HFFc6 (cell line): ENCODE measurements at regions not wholly inside any gene's neighbourhood (a gene's known extent, or its start where the extent isn't known, plus 50 kb on each side); places are given as distances from the start of the nearest gene placed in this dataset.

Experiments
- DNase-seq: peaks from one replicate; pipeline ENCODE4 v3.0.0-alpha.2; 2018
- H3K27ac Mint-ChIP-seq: 2 replicates; pipeline ENCODE4 v1.8.0; 2020; ENCODE audit warnings: mild to moderate bottlenecking, mixed read lengths
- H3K27me3 Mint-ChIP-seq: 2 replicates; pipeline ENCODE4 v1.8.0; 2021; ENCODE audit warnings: mild to moderate bottlenecking, moderate library complexity, mixed read lengths; ENCODE audit not compliant: insufficient read depth
- H3K36me3 Mint-ChIP-seq: 2 replicates; pipeline ENCODE4 v1.8.0; 2021; ENCODE audit warnings: low read depth, mixed read lengths
- H3K4me1 Mint-ChIP-seq: 2 replicates; pipeline ENCODE4 v1.8.0; 2020; ENCODE audit warnings: low read depth, mixed read lengths
- H3K4me3 Mint-ChIP-seq: 2 replicates; pipeline ENCODE4 v1.8.0; 2020; ENCODE audit warnings: mild to moderate bottlenecking, moderate library complexity, mixed read lengths
- H3K9me3 Mint-ChIP-seq: 2 replicates; pipeline ENCODE4 v1.8.0; 2020; ENCODE audit warnings: mild to moderate bottlenecking, mixed read lengths
- CTCF ChIP-seq: fragments of 200-600 bp; sonication (generic); IDR thresholded peaks from 2 replicates; pipeline ENCODE4 v1.5.0; 2021; ENCODE audit warnings: antibody characterized with exemption, mild to moderate bottlenecking

- Mint-ChIP-seq H3K36me3 (peaks cover 11% of the 10 kb centered on the region; the same call in 1 of the 2 replicates), H3K4me3 (no peak overlapping the region), H3K27me3 (no peaks in the 10 kb centered on the region), H3K4me1 (no peaks in the 10 kb centered on the region), H3K27ac (no peak overlapping the region), H3K9me3 (peaks cover 51% of the 10 kb centered on the region)
- no peak for DNase-seq
- TF ChIP-seq CTCF, result no peak
These were observed 179.8 kb upstream of the SHH start for GRCh38 chr7:155992107-155992506.

- Mint-ChIP-seq H3K36me3 (peaks cover 11% of the 10 kb centered on the region; the same call in 1 of the 2 replicates), H3K4me1 (no peaks in the 10 kb centered on the region), H3K9me3 (peaks cover 52% of the 10 kb centered on the region), H3K27ac (no peak overlapping the region), H3K4me3 (no peak overlapping the region), H3K27me3 (no peaks in the 10 kb centered on the region)
- no peak for TF ChIP-seq CTCF
- no peak for DNase-seq
These were observed 179.2 kb upstream of the SHH start for GRCh38 chr7:155991470-155991869.

GRCh38 chr7:155988416-155988815, 176.2 kb upstream of the SHH start:
- H3K9me3 Mint-ChIP-seq, result peaks cover 59% of the 10 kb centered on the region
- H3K27ac Mint-ChIP-seq, result no peak overlapping the region
- H3K27me3 Mint-ChIP-seq, result no peaks in the 10 kb centered on the region
- no peak overlapping the region for H3K4me3 Mint-ChIP-seq
- no peak for DNase-seq
- H3K4me1 Mint-ChIP-seq, result no peaks in the 10 kb centered on the region
- no peak for TF ChIP-seq CTCF
- H3K36me3 Mint-ChIP-seq, result peaks cover 6% of the 10 kb centered on the region; the same call in 1 of the 2 replicates

- Mint-ChIP-seq H3K4me1 (no peaks in the 10 kb centered on the region), H3K27me3 (no peaks in the 10 kb centered on the region), H3K4me3 (no peak overlapping the region), H3K9me3 (peaks cover 56% of the 10 kb centered on the region), H3K27ac (no peak overlapping the region), H3K36me3 (peaks cover 6% of the 10 kb centered on the region; the same call in 1 of the 2 replicates)
- no peak for DNase-seq
- TF ChIP-seq CTCF, result no peak
These were observed 175.5 kb upstream of the SHH start for GRCh38 chr7:155987681-155988235.

GRCh38 chr7:155986497-155987160, 174.4 kb upstream of the SHH start:
- Mint-ChIP-seq H3K27me3 (no peaks in the 10 kb centered on the region), H3K27ac (no peak overlapping the region), H3K4me1 (no peaks in the 10 kb centered on the region), H3K4me3 (no peak overlapping the region), H3K36me3 (peaks cover 6% of the 10 kb centered on the region; the same call in 1 of the 2 replicates), H3K9me3 (peaks cover 65% of the 10 kb centered on the region)
- no peak for DNase-seq
- no peak for TF ChIP-seq CTCF
